Calu3 (cell line): ENCODE measurements at regions not wholly inside any gene's neighbourhood (a gene's known extent, or its start where the extent isn't known, plus 50 kb on each side); places are given as distances from the start of the nearest gene placed in this dataset.

Source experiments
- BruUV-seq: library from RNA; stranded (reverse); fragments of 400-500 nt; replicated peaks from 2 replicates; lab custom pipeline; 2021; lab: Mats Ljungman, UMichigan
- CTCF ChIA-PET: fragments of 300-600 bp; sonication (Branson Sonifier 250); formaldehyde crosslinking; loops from one replicate; lab custom pipeline; 2022; ENCODE audit warnings: antibody characterized with exemption; lab: Charles Lee
- DNase-seq: peaks from one replicate; pipeline ENCODE4 v3.0.0; 2022
- H3K27ac Mint-ChIP-seq: one replicate; pipeline ENCODE4 v1.8.0; 2022; ENCODE audit warnings: mixed read lengths; ENCODE audit not compliant: unreplicated experiment
- H3K27me3 Mint-ChIP-seq: one replicate; pipeline ENCODE4 v1.8.0; 2022; ENCODE audit warnings: mixed read lengths; ENCODE audit not compliant: unreplicated experiment
- H3K36me3 Mint-ChIP-seq: one replicate; pipeline ENCODE4 v1.8.0; 2022; ENCODE audit warnings: mild to moderate bottlenecking, moderate library complexity, mixed read lengths; ENCODE audit not compliant: insufficient read depth, unreplicated experiment
- H3K4me1 Mint-ChIP-seq: one replicate; pipeline ENCODE4 v1.8.0; 2022; ENCODE audit warnings: mild to moderate bottlenecking, low read depth, mixed read lengths; ENCODE audit not compliant: unreplicated experiment
- H3K4me3 Mint-ChIP-seq: one replicate; pipeline ENCODE4 v1.8.0; 2022; ENCODE audit warnings: mild to moderate bottlenecking, low read depth, moderate library complexity, mixed read lengths; ENCODE audit not compliant: unreplicated experiment
- H3K9me3 Mint-ChIP-seq: one replicate; pipeline ENCODE4 v1.8.0; 2022; ENCODE audit warnings: low read depth, mixed read lengths; ENCODE audit not compliant: unreplicated experiment
- intact Hi-C: fragments of 100-400 bp; cut with micrococcal nuclease; formaldehyde crosslinking; loops from one replicate; pipeline ENCODE4 v1.10.0; 2022; ENCODE audit not compliant: unreplicated experiment
- TF ChIP-seq, protein P1 (sequence below): fragments of 200-600 bp; IDR thresholded peaks from one replicate; pipeline ENCODE4 v1.8.0; 2022; ENCODE audit warnings: antibody characterized with exemption; ENCODE audit not compliant: unreplicated experiment

- no TSS peak for BruUV-seq
- H3K4me3 Mint-ChIP-seq: no peak overlapping the region
- peaks cover 3% of the 10 kb centered on the region for H3K27me3 Mint-ChIP-seq
- H3K27ac Mint-ChIP-seq: no peak overlapping the region
- CTCF ChIA-PET: interaction anchor here (0.6 kb wide), 1 partner anchor 10 kb away, joined by 4 read pairs; no protein-coding TSS in a partner anchor
- DNase-seq: no peak
- H3K4me1 Mint-ChIP-seq: no peaks in the 10 kb centered on the region
- intact Hi-C loops: no loop called here
- H3K36me3 Mint-ChIP-seq: no peaks in the 10 kb centered on the region
- peaks cover 16% of the 10 kb centered on the region for H3K9me3 Mint-ChIP-seq
- TF ChIP-seq, protein P1, sequence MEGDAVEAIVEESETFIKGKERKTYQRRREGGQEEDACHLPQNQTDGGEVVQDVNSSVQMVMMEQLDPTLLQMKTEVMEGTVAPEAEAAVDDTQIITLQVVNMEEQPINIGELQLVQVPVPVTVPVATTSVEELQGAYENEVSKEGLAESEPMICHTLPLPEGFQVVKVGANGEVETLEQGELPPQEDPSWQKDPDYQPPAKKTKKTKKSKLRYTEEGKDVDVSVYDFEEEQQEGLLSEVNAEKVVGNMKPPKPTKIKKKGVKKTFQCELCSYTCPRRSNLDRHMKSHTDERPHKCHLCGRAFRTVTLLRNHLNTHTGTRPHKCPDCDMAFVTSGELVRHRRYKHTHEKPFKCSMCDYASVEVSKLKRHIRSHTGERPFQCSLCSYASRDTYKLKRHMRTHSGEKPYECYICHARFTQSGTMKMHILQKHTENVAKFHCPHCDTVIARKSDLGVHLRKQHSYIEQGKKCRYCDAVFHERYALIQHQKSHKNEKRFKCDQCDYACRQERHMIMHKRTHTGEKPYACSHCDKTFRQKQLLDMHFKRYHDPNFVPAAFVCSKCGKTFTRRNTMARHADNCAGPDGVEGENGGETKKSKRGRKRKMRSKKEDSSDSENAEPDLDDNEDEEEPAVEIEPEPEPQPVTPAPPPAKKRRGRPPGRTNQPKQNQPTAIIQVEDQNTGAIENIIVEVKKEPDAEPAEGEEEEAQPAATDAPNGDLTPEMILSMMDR: no peak
Measured at GRCh38 chr7:131255242-131255641, 72.4 kb upstream of the MKLN1 start.

DNA sequence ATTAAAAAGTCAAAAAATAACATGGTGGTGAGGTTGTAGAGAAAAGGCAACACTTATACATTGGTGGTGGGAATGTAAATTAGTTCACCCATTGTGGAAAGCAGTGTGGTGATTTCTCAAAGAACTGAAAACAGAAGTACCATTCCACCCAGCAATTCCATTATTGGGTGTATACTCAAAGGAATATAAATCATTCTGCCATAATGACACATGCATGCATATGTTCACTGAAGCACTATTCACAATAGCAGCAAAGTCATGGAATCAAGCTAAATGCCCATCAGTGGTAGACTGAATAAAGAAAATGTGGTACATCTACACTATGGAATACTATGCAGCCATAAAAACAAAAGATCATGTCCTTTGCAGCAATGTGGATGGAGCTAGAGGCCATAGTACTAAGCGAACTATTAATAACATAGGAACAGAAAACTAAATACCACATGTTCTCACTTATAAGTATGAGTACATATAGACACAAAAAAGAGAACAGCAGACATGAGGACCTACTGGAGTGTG lies 66.1 kb upstream of the MKLN1 start:
- Mint-ChIP-seq H3K27me3 (peaks cover 12% of the 10 kb centered on the region), H3K36me3 (no peaks in the 10 kb centered on the region), H3K9me3 (no peaks in the 10 kb centered on the region), H3K4me1 (no peaks in the 10 kb centered on the region), H3K27ac (no peak overlapping the region), H3K4me3 (no peak overlapping the region)
- intact Hi-C loops: no loop called here
- TF ChIP-seq, protein P1: no peak
- CTCF ChIA-PET: interaction anchor here (0.7 kb wide), 1 partner anchor 371 kb away, joined by 5 read pairs; no protein-coding TSS in a partner anchor
- BruUV-seq: no TSS peak
- no peak for DNase-seq

DNA sequence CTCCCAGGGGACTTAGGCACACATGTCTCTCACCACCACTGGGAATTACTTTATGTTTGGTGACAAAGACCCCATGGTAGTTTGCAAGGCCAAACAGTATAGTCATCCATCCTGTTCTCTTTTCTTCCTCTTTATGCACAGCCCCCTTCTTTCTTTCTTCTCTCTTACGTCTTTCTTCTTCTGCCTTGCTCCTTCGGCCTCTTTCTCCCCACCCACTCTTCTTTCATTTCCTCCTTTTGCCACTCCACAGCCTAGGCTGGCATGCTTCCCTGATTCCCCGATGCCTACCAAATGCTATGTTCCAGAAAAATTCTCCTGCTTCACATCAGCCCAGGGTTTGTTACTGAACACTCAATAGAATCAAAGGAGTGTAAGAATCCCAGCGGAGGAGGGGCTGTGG lies 62.4 kb upstream of the MKLN1 start:
- no TSS peak for BruUV-seq
- intact Hi-C loops: no loop called here
- peaks cover 2% of the 10 kb centered on the region for H3K9me3 Mint-ChIP-seq
- no peak overlapping the region for H3K4me3 Mint-ChIP-seq
- H3K27me3 Mint-ChIP-seq: peaks cover 12% of the 10 kb centered on the region
- no peak for DNase-seq
- H3K27ac Mint-ChIP-seq: no peak overlapping the region
- no peaks in the 10 kb centered on the region for H3K4me1 Mint-ChIP-seq
- TF ChIP-seq, protein P1: no peak
- no peaks in the 10 kb centered on the region for H3K36me3 Mint-ChIP-seq
- CTCF ChIA-PET: no interaction called here

DNA sequence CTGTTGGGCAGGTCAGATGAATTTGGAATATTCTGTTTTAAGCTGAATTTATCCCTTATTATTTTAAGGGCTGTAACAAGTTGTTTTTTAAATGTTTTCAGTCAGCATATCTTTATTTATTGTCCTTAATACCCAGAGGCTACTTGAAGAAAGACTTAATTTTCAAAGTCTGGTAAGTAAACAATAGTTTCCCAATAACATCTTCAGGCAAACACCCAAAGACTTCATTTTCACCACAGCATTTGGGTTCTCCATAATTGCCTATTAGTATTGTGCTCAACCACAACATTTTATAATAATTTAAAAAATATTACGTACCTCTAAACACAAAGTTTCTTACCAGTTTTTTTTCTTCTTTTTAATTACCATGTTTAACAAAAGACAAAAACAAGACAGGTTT lies 60.0 kb upstream of the MKLN1 start:
- intact Hi-C loops: no loop called here
- no peaks in the 10 kb centered on the region for H3K4me1 Mint-ChIP-seq
- H3K4me3 Mint-ChIP-seq: no peak overlapping the region
- H3K27me3 Mint-ChIP-seq: peaks cover 12% of the 10 kb centered on the region
- TF ChIP-seq, protein P1: no peak
- DNase-seq: no peak
- no TSS peak for BruUV-seq
- CTCF ChIA-PET: no interaction called here
- H3K36me3 Mint-ChIP-seq: no peaks in the 10 kb centered on the region
- H3K27ac Mint-ChIP-seq: no peak overlapping the region
- peaks cover 2% of the 10 kb centered on the region for H3K9me3 Mint-ChIP-seq
